GM19395 (cell line): ENCODE measurements at regions not wholly inside any gene's neighbourhood (a gene's known extent, or its start where the extent isn't known, plus 50 kb on each side); places are given as distances from the start of the nearest gene placed in this dataset.

ENCODE experiments used
- ATAC-seq: cut with Tn5 transposase; IDR thresholded peaks from one replicate; pipeline ENCODE4 v1.9.1; 2021; ENCODE audit warnings: mild to moderate bottlenecking, moderate library complexity; ENCODE audit not compliant: unreplicated experiment

GRCh38 chr6:44500074-44500473 lies 112.6 kb downstream of the CDC5L start:
- ATAC-seq, result no peak

GRCh38 chr6:44503471-44503870 lies 116.0 kb downstream of the CDC5L start:
- ATAC-seq, result no peak

- ATAC-seq, result no peak
Observed at GRCh38 chr6:44504301-44504791, 116.8 kb downstream of the CDC5L start.

- ATAC-seq, result no peak
Observed at GRCh38 chr6:44505751-44506150, 118.2 kb downstream of the CDC5L start.

GRCh38 chr6:44507014-44507413 lies 119.5 kb downstream of the CDC5L start:
- ATAC-seq, result no peak

GRCh38 chr6:44508646-44509045 lies 121.1 kb downstream of the CDC5L start:
- ATAC-seq, result no peak

- ATAC-seq, result no peak
Observed at GRCh38 chr6:44511126-44511525, 123.6 kb downstream of the CDC5L start.

- ATAC-seq, result no peak
Observed at GRCh38 chr6:44512868-44513741, 125.6 kb downstream of the CDC5L start.

- no peak for ATAC-seq
Observed at GRCh38 chr6:44514085-44514484, 126.6 kb downstream of the CDC5L start.

GRCh38 chr6:44514576-44515193 lies 127.2 kb downstream of the CDC5L start:
- no peak for ATAC-seq

- ATAC-seq, result no peak
Observed at GRCh38 chr6:44522871-44523270, 135.4 kb downstream of the CDC5L start.

- no peak for ATAC-seq
Observed at GRCh38 chr6:44524476-44525227, 137.1 kb downstream of the CDC5L start.

- ATAC-seq, result no peak
Observed at GRCh38 chr6:44525761-44526351, 138.3 kb downstream of the CDC5L start.

- no peak for ATAC-seq
Observed at GRCh38 chr6:44527181-44527580, 139.7 kb downstream of the CDC5L start.

- no peak for ATAC-seq
Observed at GRCh38 chr6:44527583-44528369, 140.3 kb downstream of the CDC5L start.

- ATAC-seq, result no peak
Observed at GRCh38 chr6:44528370-44528644, 140.8 kb downstream of the CDC5L start.

GRCh38 chr6:44528716-44529115 lies 141.2 kb downstream of the CDC5L start:
- no peak for ATAC-seq

GRCh38 chr6:44529146-44529905 lies 141.8 kb downstream of the CDC5L start:
- ATAC-seq, result no peak

- ATAC-seq, result no peak
Observed at GRCh38 chr6:44530209-44530909, 142.9 kb downstream of the CDC5L start.
